ENCODE measurements at regions not wholly inside any gene's neighbourhood (a gene's known extent, or its start where the extent isn't known, plus 50 kb on each side); places are given as distances from the start of the nearest gene placed in this dataset.
A peak's percentile ranks its signal among the peaks of the same experiment; 100 is the strongest.

DNA sequence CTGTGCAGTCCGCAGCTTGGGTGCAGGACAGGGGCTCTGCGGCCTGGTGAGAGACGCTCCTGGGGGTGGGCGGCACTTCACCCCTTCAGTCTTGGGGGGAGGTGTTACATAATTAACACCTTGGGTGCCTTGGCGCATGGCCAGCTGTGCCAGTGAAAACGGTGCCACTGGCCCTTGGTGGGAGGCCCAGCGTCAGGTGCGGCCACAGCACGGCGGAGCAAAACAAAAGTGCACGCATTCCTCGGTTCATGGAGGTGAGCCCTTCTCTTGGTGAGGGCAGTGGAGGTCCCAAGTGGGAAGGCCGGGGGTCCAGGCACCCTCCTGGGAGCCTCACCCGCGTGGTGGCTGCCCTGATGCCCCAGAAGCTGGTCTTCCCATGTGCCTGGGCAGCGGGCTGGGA, 89.8 kb downstream of the ENGASE start:
- Histone ChIP-seq H3K27me3 (replicated peaks in 1 of 7) (peaks cover 0 to 66% (median 7%) of the 10 kb centered on the region in 7 donors), H3K36me3 (no peaks in the 10 kb centered on the region), H3K4me1 (peaks cover 0 to 7% (median 3%) of the 10 kb centered on the region in 6 donors), H3K4me3 (no peak overlapping the region), H3K27ac (no peak overlapping the region), H3K9me3 (no peaks in the 10 kb centered on the region)
- no peak for TF ChIP-seq POLR2A (IDR thresholded peaks at IDR 0.05)
- TF ChIP-seq CTCF (IDR thresholded peaks at IDR 0.05 in 8 of 11, conservative IDR thresholded peaks at IDR 0.05 in 3 of 11) = no peak
- TF ChIP-seq POLR2AphosphoS5 (IDR thresholded peaks at IDR 0.05) = no peak
- no peak for DNase-seq
- intact Hi-C loops (cut with DNase I; ENCODE audit: low total_unique reads) = no loop called here
- WGBS, 5 donors = 79 to 90% (median 84%) methylated on average over 8 to 16 of the region's 16 CpGs

DNA sequence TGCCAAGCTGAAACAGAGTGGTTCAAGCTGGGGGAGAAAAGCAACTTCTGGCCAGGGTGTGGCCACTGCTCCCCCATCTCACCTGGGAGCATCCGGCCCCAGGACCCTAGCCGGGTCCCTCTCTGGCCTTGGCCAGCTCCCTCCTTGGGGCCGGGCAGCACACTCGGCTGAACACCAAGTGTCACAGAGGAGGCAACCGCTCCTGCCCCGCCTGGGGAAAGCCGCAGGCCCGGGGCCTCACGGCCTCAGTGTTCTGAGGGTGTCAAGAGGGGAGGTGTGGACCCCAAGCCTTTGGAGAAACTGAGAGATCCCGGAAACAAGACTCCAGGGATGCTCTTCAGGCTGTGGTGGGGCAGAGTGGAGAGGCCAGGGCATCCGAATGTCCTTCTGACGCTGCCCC, 88.4 kb downstream of the ENGASE start:
- intact Hi-C loops (cut with DNase I; ENCODE audit: low total_unique reads) = no loop called here
- WGBS, 5 donors = 77 to 85% (median 81%) methylated on average over 11 to 12 of the region's 12 CpGs
- Histone ChIP-seq H3K27ac (no peak overlapping the region), H3K36me3 (no peaks in the 10 kb centered on the region), H3K27me3 (replicated peaks in 1 of 7) (peaks cover 0 to 66% (median 7%) of the 10 kb centered on the region in 7 donors), H3K4me1 (peaks cover 0 to 7% (median 3%) of the 10 kb centered on the region in 6 donors), H3K4me3 (no peak overlapping the region), H3K9me3 (no peaks in the 10 kb centered on the region)
- DNase-seq = no peak
- TF ChIP-seq CTCF (IDR thresholded peaks at IDR 0.05 in 8 of 11, conservative IDR thresholded peaks at IDR 0.05 in 3 of 11) (no peak), POLR2A (IDR thresholded peaks at IDR 0.05) (no peak), POLR2AphosphoS5 (IDR thresholded peaks at IDR 0.05) (no peak)

DNA sequence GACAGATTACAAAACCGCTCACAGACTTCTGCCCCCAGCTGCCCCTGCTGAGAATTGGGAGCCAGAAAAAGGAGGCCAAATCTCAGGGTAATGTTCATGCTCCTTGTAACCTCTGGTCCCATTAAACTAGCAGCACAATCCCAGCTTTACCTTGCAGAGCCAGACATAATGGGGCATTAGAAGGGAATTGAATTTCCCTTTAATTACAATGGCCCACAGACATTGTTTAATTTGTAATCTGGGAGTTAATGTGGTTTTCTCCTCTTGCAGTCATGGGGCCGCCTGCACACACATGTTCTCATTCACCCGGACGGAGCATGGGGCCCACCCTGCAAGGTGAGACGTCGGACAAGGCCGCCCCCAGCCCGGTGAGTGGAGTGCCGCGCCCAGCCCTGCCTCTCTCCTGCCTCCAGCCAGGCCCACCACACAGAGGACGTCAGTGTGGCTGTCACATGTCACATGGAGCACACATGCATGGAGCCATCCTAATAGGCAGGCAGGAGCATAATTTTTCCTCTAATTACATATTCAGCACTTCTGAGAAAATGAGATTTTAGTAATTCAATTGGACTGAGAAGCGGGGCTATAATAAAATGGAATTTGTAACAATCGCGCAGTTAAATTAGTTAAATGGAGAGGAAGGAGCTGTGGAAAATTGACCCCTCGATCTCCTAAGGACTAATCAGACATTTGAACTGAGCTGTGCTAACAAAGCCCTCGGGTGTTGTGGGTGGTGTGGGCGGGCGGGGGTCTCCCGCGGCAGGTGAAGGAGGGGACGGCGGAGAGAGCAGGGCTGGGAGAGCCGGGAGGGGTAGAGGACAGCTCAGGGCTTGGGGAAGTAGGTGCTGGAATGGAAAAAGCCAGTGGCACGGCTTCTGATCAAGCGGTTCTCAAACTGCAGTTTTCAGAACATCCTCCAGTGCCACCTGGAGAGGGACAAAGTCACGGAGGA, 87.7 kb downstream of the ENGASE start:
- Histone ChIP-seq H3K36me3 (no peaks in the 10 kb centered on the region), H3K9me3 (no peaks in the 10 kb centered on the region), H3K27me3 (replicated peaks in 1 of 7) (peaks cover 0 to 64% (median 7%) of the 10 kb centered on the region in 7 donors), H3K4me3 (no peak overlapping the region), H3K27ac (no peak overlapping the region), H3K4me1 (peaks cover 0 to 7% (median 3%) of the 10 kb centered on the region in 6 donors)
- intact Hi-C loops (cut with DNase I; ENCODE audit: low total_unique reads) = no loop called here
- DNase-seq = no peak
- no peak for TF ChIP-seq CTCF (IDR thresholded peaks at IDR 0.05 in 8 of 11, conservative IDR thresholded peaks at IDR 0.05 in 3 of 11)
- no peak for TF ChIP-seq POLR2A (IDR thresholded peaks at IDR 0.05)
- TF ChIP-seq POLR2AphosphoS5 (IDR thresholded peaks at IDR 0.05) = no peak
- 81 to 91% (median 86%) methylated on average over 26 of the region's 26 CpGs for WGBS, 5 donors

DNA sequence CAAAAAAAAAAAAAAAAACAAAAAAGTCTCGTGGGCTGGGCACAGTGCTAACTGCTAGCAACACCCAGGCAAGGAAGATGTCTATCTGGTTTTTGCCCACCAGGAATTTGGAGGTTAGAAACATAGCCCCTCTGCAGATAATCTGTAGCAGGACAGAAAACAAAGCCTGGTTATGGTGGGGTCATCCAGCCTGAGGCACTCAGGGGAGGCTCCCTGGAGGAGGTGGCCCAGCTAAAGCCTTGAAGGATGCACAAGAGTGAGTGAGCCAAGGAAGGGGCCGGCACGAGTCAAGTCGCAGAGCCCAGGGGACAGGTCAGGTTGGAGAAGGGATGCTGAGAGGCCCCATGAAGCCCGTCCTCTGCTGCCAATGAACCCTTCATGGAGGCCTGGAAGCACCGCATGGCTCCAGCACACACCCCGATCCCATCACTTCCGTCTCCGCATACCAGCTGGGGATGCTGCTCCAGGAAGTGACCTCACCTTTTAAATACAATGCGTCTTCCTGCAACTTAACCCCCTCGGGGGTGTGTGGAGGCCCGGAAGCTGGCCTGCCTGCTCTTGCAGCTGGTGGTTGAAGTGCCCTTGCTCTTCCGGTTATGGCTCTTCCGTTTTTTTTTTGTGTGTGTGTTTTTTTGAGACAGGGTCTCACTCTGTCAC, 86.5 kb downstream of the ENGASE start:
- Histone ChIP-seq H3K27ac (no peak overlapping the region), H3K9me3 (no peaks in the 10 kb centered on the region), H3K4me3 (no peak overlapping the region), H3K36me3 (no peaks in the 10 kb centered on the region), H3K27me3 (replicated peaks in 1 of 7) (peaks cover 0 to 60% (median 7%) of the 10 kb centered on the region in 7 donors), H3K4me1 (peaks cover 0 to 16% (median 3%) of the 10 kb centered on the region in 6 donors)
- no peak for DNase-seq
- WGBS, 5 donors = 29 to 44% (median 32%) methylated on average over 13 to 14 of the region's 14 CpGs
- TF ChIP-seq POLR2A (IDR thresholded peaks at IDR 0.05) (no peak), CTCF (IDR thresholded peaks at IDR 0.05 in 8 of 11, conservative IDR thresholded peaks at IDR 0.05 in 3 of 11) (no peak), POLR2AphosphoS5 (IDR thresholded peaks at IDR 0.05) (peak in 2 of 3 donors; percentile 21 to 49)
- intact Hi-C loops (cut with DNase I; ENCODE audit: low total_unique reads) = no loop called here
